PC-3 (cell line): ENCODE measurements at regions not wholly inside any gene's neighbourhood (a gene's known extent, or its start where the extent isn't known, plus 50 kb on each side); places are given as distances from the start of the nearest gene placed in this dataset.
A peak's percentile ranks its signal among the peaks of the same experiment; 100 is the strongest.

Source experiments
- ATAC-seq: fragments of 200-7000 bp; cut with Tn5 transposase; 2 replicates; pipeline ENCODE4 v1.9.1; 2020; ENCODE audit warnings: mild to moderate bottlenecking, moderate library complexity
- BruUV-seq: library from RNA; stranded (reverse); fragments of 400-500 nt; replicated peaks from 2 replicates; lab custom pipeline; 2021; lab: Mats Ljungman, UMichigan
- CTCF ChIA-PET: fragments of 300-600 bp; sonication (Branson Sonifier 250); formaldehyde crosslinking; loops from one replicate; lab custom pipeline; 2022; ENCODE audit warnings: antibody characterized with exemption; lab: Charles Lee
- POLR2A ChIA-PET: fragments of 300-600 bp; sonication (Branson Sonifier 250); formaldehyde crosslinking; loops from one replicate; lab custom pipeline; 2022; ENCODE audit warnings: antibody characterized with exemption; ENCODE audit not compliant: unreplicated experiment; lab: Charles Lee
- DNase-seq: peaks from one replicate; pipeline ENCODE4 v3.0.0-alpha.2; 2015
- H2AFZ ChIP-seq: fragments of 300-600 bp; sonication (generic); 2 replicates; pipeline ENCODE4 v1.6.0; 2016; ENCODE audit warnings: antibody characterized with exemption, low read length
- H3F3A ChIP-seq: fragments of 300-600 bp; sonication (generic); one replicate; pipeline ENCODE4 v1.6.0; 2017; ENCODE audit warnings: antibody characterized with exemption, low read length, control low read depth, mild to moderate bottlenecking; ENCODE audit not compliant: unreplicated experiment
- H3K27ac ChIP-seq: fragments of 300-600 bp; sonication (generic); 2 replicates; pipeline ENCODE4 v1.5.1; 2016; ENCODE audit warnings: mild to moderate bottlenecking, low read length
- H3K27me3 ChIP-seq: fragments of 300-600 bp; sonication (generic); 2 replicates; pipeline ENCODE4 v1.6.1; 2016; ENCODE audit warnings: low read length, mixed read lengths
- H3K36me3 ChIP-seq: fragments of 300-600 bp; sonication (generic); 2 replicates; pipeline ENCODE4 v1.6.1; 2016; ENCODE audit warnings: low read depth, mixed run types, low read length, mixed read lengths
- H3K4me1 ChIP-seq: fragments of 300-600 bp; sonication (generic); 2 replicates; pipeline ENCODE4 v1.5.1; 2016; ENCODE audit warnings: low read length; ENCODE audit not compliant: insufficient read depth
- H3K4me2 ChIP-seq: fragments of 300-600 bp; sonication (generic); 2 replicates; pipeline ENCODE4 v1.6.0; 2016; ENCODE audit warnings: low read length
- H3K4me3 ChIP-seq: fragments of 300-600 bp; sonication (generic); 2 replicates; pipeline ENCODE4 v1.5.1; 2016; ENCODE audit warnings: mild to moderate bottlenecking, low read length, mixed read lengths
- H3K79me2 ChIP-seq: fragments of 300-600 bp; sonication (generic); 2 replicates; pipeline ENCODE4 v1.6.1; 2017; ENCODE audit warnings: low read length, mixed read lengths
- H3K9ac ChIP-seq: fragments of 300-600 bp; sonication (generic); 2 replicates; pipeline ENCODE4 v1.6.0; 2016; ENCODE audit warnings: mild to moderate bottlenecking, low read length
- H3K9me2 ChIP-seq: fragments of 300-600 bp; sonication (generic); replicated peaks from 2 replicates; pipeline ENCODE4 v1.6.1; 2016; ENCODE audit warnings: mixed run types, low read length, mixed read lengths
- H3K9me3 ChIP-seq: fragments of 300-600 bp; sonication (generic); 2 replicates; pipeline ENCODE4 v1.6.1; 2016; ENCODE audit warnings: low read length, mixed read lengths
- H4K20me1 ChIP-seq: fragments of 300-600 bp; sonication (generic); 2 replicates; pipeline ENCODE4 v1.6.1; 2016; ENCODE audit warnings: low read length, mixed read lengths
- EZH2 ChIP-seq: fragments of 300-600 bp; sonication (generic); IDR thresholded peaks from one replicate; pipeline ENCODE4 v1.6.1; 2017; ENCODE audit warnings: antibody characterized with exemption, mild to moderate bottlenecking, low read length; ENCODE audit not compliant: unreplicated experiment
- EZH2phosphoT487 ChIP-seq: fragments of 300-600 bp; sonication (generic); IDR thresholded peaks from 2 replicates; pipeline ENCODE4 v1.6.1; 2018; ENCODE audit warnings: mild to moderate bottlenecking, antibody characterized with exemption, low read length, borderline replicate concordance
- intact Hi-C: fragments of 100-400 bp; cut with micrococcal nuclease; formaldehyde crosslinking; loops from 2 replicates; pipeline ENCODE4 v1.9.0; 2023
- TF ChIP-seq, protein P1 (sequence below): fragments of 300-600 bp; sonication (generic); conservative IDR thresholded peaks from 2 replicates; pipeline ENCODE4 v1.5.1; 2017; ENCODE audit warnings: antibody characterized with exemption, low read depth, mild to moderate bottlenecking, low read length

DNA sequence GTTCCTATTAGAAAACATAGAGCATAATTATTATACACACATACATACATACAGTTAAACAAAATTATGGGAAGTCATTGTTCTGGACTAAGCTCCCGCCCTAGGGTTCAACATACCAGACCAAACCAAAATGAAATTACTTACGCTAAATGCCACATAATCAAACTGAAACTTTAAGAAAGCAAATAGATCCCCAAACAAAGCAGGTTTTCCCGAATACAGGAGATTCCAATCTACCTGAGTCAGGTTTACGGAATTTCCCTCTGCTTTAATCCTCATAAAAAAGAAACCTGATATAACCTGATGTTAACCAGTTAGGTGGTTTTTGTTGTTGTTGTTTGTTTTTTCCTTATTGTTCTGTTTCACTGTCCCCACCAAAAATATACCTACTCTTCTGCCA is 1886.9 kb downstream of the NCAM2 start:
- peak overlapping the region; percentile 65 for H3K27ac ChIP-seq
- CTCF ChIA-PET, result no interaction called here
- H3K27me3 ChIP-seq, result no peaks in the 10 kb centered on the region
- no peaks in the 10 kb centered on the region for H3K36me3 ChIP-seq
- peak overlapping the region; percentile 24; the same call in 1 of the 2 replicates for H3K9ac ChIP-seq
- TF ChIP-seq, protein P1, sequence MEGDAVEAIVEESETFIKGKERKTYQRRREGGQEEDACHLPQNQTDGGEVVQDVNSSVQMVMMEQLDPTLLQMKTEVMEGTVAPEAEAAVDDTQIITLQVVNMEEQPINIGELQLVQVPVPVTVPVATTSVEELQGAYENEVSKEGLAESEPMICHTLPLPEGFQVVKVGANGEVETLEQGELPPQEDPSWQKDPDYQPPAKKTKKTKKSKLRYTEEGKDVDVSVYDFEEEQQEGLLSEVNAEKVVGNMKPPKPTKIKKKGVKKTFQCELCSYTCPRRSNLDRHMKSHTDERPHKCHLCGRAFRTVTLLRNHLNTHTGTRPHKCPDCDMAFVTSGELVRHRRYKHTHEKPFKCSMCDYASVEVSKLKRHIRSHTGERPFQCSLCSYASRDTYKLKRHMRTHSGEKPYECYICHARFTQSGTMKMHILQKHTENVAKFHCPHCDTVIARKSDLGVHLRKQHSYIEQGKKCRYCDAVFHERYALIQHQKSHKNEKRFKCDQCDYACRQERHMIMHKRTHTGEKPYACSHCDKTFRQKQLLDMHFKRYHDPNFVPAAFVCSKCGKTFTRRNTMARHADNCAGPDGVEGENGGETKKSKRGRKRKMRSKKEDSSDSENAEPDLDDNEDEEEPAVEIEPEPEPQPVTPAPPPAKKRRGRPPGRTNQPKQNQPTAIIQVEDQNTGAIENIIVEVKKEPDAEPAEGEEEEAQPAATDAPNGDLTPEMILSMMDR, result no peak
- TF ChIP-seq EZH2phosphoT487 (no peak), EZH2 (no peak)
- DNase-seq, result peak; percentile 92
- peak overlapping the region; percentile 74 for H3K4me2 ChIP-seq
- H2AFZ ChIP-seq, result peak overlapping the region; percentile 36
- POLR2A ChIA-PET, result no interaction called here
- H3K4me1 ChIP-seq, result peaks cover 32% of the 10 kb centered on the region
- peak; percentile 83 for ATAC-seq
- H3K4me3 ChIP-seq, result peak overlapping the region; percentile 49
- no peaks in the 10 kb centered on the region for H3K79me2 ChIP-seq
- intact Hi-C loops, result loop anchor here (2.0 kb wide), 1 partner anchor 30 kb away; no protein-coding TSS in a partner anchor
- H3F3A ChIP-seq, result no peaks in the 10 kb centered on the region
- no peaks in the 10 kb centered on the region for H4K20me1 ChIP-seq
- no TSS peak for BruUV-seq
- H3K9me3 ChIP-seq, result no peaks in the 10 kb centered on the region
- H3K9me2 ChIP-seq, result no peaks in the 10 kb centered on the region

DNA sequence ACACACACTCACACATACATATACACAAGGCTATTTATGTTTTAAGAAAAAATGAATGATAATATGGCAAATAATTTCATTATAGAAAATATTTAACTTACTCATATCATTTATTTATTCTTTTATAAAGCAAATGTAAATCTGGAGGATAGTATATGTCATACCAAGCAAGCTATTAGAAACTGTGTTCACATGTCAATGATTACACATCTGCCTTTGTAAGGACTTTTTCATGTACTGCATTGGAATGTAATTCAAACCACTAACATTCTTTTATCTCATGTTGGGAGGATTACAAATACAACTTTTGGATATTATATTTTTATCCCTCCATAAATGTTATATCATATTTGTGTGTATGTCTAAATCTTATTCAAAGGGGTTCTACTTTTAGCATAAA is 1887.4 kb downstream of the NCAM2 start:
- peak overlapping the region; percentile 74 for H3K4me2 ChIP-seq
- no peaks in the 10 kb centered on the region for H3K79me2 ChIP-seq
- TF ChIP-seq EZH2 (no peak), EZH2phosphoT487 (no peak)
- TF ChIP-seq, protein P1, result no peak
- peak overlapping the region; percentile 49; the same call in 1 of the 2 replicates for H3K4me3 ChIP-seq
- ChIA-PET POLR2A (no interaction called here), CTCF (no interaction called here)
- intact Hi-C loops, result loop anchor here (2.0 kb wide), 1 partner anchor 31 kb away; no protein-coding TSS in a partner anchor
- no peaks in the 10 kb centered on the region for H3K9me3 ChIP-seq
- no TSS peak for BruUV-seq
- H3F3A ChIP-seq, result no peaks in the 10 kb centered on the region
- ATAC-seq, result peak; percentile 42; the same call in 1 of the 2 replicates
- no peaks in the 10 kb centered on the region for H4K20me1 ChIP-seq
- no peak overlapping the region for H3K9ac ChIP-seq
- peak overlapping the region; percentile 65 for H3K27ac ChIP-seq
- peak; percentile 37 for DNase-seq
- no peaks in the 10 kb centered on the region for H3K27me3 ChIP-seq
- no peaks in the 10 kb centered on the region for H3K9me2 ChIP-seq
- no peak overlapping the region; the same call in 1 of the 2 replicates for H2AFZ ChIP-seq
- no peaks in the 10 kb centered on the region for H3K36me3 ChIP-seq
- peaks cover 32% of the 10 kb centered on the region for H3K4me1 ChIP-seq

DNA sequence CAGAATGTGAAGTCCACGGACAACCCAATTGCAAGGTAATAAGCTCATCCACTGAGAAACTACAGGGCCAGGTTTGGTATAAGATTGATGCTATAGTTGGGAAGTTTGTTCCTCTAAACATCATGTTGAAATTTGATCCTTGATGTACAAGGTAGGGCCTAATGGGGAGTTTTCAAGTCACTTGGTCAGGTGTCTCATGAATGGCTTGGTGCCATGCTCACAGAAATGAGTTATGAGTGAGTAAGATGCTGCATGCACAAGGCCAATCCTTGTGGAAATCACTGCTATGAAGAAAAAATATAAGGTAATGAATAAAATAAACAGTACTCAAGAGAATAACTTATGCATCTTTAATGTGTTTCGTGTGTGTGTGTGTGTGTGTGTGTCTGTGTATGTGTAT is 1891.2 kb downstream of the NCAM2 start:
- H4K20me1 ChIP-seq, result no peaks in the 10 kb centered on the region
- CTCF ChIA-PET, result no interaction called here
- H3K27ac ChIP-seq, result 0 out of 2 replicates have a peak overlapping the region, but pooled peaks have one; percentile 1
- DNase-seq (peak; percentile 86), ATAC-seq (peak; percentile 61)
- no peaks in the 10 kb centered on the region for H3K27me3 ChIP-seq
- TF ChIP-seq EZH2, result no peak
- TF ChIP-seq EZH2phosphoT487, result no peak
- TF ChIP-seq, protein P1, result no peak
- no peaks in the 10 kb centered on the region for H3K9me3 ChIP-seq
- no peaks in the 10 kb centered on the region for H3F3A ChIP-seq
- peaks cover 34% of the 10 kb centered on the region for H3K4me1 ChIP-seq
- H3K9me2 ChIP-seq, result no peaks in the 10 kb centered on the region
- intact Hi-C loops, result no loop called here
- no TSS peak for BruUV-seq
- POLR2A ChIA-PET, result no interaction called here
- H3K4me3 ChIP-seq, result no peak overlapping the region
- no peak overlapping the region for H3K9ac ChIP-seq
- H3K4me2 ChIP-seq, result no peak overlapping the region
- no peak overlapping the region for H2AFZ ChIP-seq
- H3K79me2 ChIP-seq, result no peaks in the 10 kb centered on the region
- no peaks in the 10 kb centered on the region for H3K36me3 ChIP-seq
